Astrocyte (in vitro differentiated cells and primary cell): ENCODE measurements at regions not wholly inside any gene's neighbourhood (a gene's known extent, or its start where the extent isn't known, plus 50 kb on each side); places are given as distances from the start of the nearest gene placed in this dataset.

Experiments used
- DNase-seq: peaks from one replicate; pipeline ENCODE4 v3.0.0-alpha.2; 2010; ENCODE audit warnings: low read depth
- FAIRE-seq: peaks from 2 replicates; lab custom pipeline; 2011; peaks lifted over from hg19 to GRCh38; lab: Jason Lieb, UNC
- H2AFZ ChIP-seq: 2 replicates; pipeline ENCODE4 v1.6.0; 2012; ENCODE audit warnings: low read depth, low read length, inconsistent platforms
- H3K27ac ChIP-seq: 2 replicates; pipeline ENCODE4 v1.5.1; 2011; ENCODE audit warnings: low read depth, low read length, inconsistent platforms
- H3K27me3 ChIP-seq: 2 replicates; pipeline ENCODE4 v1.6.0; 2011; ENCODE audit warnings: low read length, inconsistent platforms; ENCODE audit not compliant: insufficient read depth
- H3K36me3 ChIP-seq: 2 replicates; pipeline ENCODE4 v1.5.1; 2011; ENCODE audit warnings: low read length, inconsistent platforms; ENCODE audit not compliant: insufficient read depth
- H3K4me1 ChIP-seq: 2 replicates; pipeline ENCODE4 v1.5.1; 2011; ENCODE audit warnings: low read length, inconsistent platforms; ENCODE audit not compliant: insufficient read depth
- H3K4me2 ChIP-seq: 2 replicates; pipeline ENCODE4 v1.6.0; 2012; ENCODE audit warnings: low read length, inconsistent platforms
- H3K4me3 ChIP-seq: 2 replicates; pipeline ENCODE4 v1.5.1; 2011; ENCODE audit warnings: low read depth, mild to moderate bottlenecking, low read length, inconsistent platforms; ENCODE audit not compliant: insufficient read depth
- H3K79me2 ChIP-seq: 2 replicates; pipeline ENCODE4 v1.6.0; 2012; ENCODE audit warnings: mild to moderate bottlenecking, low read length, inconsistent platforms; ENCODE audit not compliant: insufficient read depth
- H3K9ac ChIP-seq: 2 replicates; pipeline ENCODE4 v1.6.0; 2012; ENCODE audit warnings: mild to moderate bottlenecking, low read length, inconsistent platforms
- H3K9me3 ChIP-seq: 2 replicates; pipeline ENCODE4 v1.5.1; 2012; ENCODE audit warnings: low read depth, mild to moderate bottlenecking, low read length, inconsistent platforms; ENCODE audit not compliant: insufficient read depth
- H4K20me1 ChIP-seq: 2 replicates; pipeline ENCODE4 v1.6.0; 2012; ENCODE audit warnings: low read length, inconsistent platforms; ENCODE audit not compliant: insufficient read depth
- H3K27ac Mint-ChIP-seq: one replicate; pipeline ENCODE4 v1.8.0; 2021; ENCODE audit warnings: mild to moderate bottlenecking, mixed read lengths; ENCODE audit not compliant: unreplicated experiment
- H3K27me3 Mint-ChIP-seq: one replicate; pipeline ENCODE4 v1.8.0; 2021; ENCODE audit warnings: low read depth, mixed read lengths; ENCODE audit not compliant: unreplicated experiment
- H3K36me3 Mint-ChIP-seq: one replicate; pipeline ENCODE4 v1.8.0; 2021; ENCODE audit warnings: low read depth, mixed read lengths; ENCODE audit not compliant: unreplicated experiment
- H3K4me1 Mint-ChIP-seq: one replicate; pipeline ENCODE4 v1.8.0; 2021; ENCODE audit warnings: low read depth, mixed read lengths; ENCODE audit not compliant: unreplicated experiment
- H3K4me3 Mint-ChIP-seq: one replicate; pipeline ENCODE4 v1.8.0; 2021; ENCODE audit warnings: mild to moderate bottlenecking, moderate library complexity, mixed read lengths; ENCODE audit not compliant: unreplicated experiment
- H3K9me3 Mint-ChIP-seq: one replicate; pipeline ENCODE4 v1.8.0; 2021; ENCODE audit warnings: mild to moderate bottlenecking, mixed read lengths; ENCODE audit not compliant: unreplicated experiment
- EZH2 ChIP-seq: IDR thresholded peaks from 2 replicates; pipeline ENCODE4 v1.6.1; 2012; ENCODE audit warnings: mild to moderate bottlenecking, low read length, inconsistent platforms; ENCODE audit not compliant: insufficient read depth
- TF ChIP-seq, protein P1 (sequence below): IDR thresholded peaks from 2 replicates; pipeline ENCODE4 v1.5.1; 2011; ENCODE audit warnings: low read depth, mild to moderate bottlenecking, inconsistent platforms, low read length, moderate library complexity; ENCODE audit not compliant: insufficient read depth

DNA sequence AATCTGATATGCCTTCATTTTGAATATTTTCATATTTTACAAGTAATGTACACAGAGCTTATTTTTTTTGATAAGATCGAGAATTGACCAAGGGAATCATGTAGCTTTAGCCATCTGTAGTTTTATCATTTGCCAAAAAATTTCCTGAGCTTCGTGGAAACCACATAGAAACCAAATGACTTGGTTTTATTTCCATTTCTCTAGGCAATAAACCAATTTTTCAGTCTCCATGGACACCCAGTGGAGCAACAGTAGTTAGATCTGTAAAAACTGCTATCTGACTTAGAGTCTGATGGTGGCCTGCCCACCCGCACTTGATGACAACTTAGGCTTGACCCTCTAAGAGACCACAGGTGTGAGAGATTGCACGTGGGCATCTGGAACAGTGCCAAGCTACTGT is 127.8 kb upstream of the CDK6 start:
- Histone ChIP-seq H3K9ac (no peak overlapping the region), H4K20me1 (no peaks in the 10 kb centered on the region), H3K27ac (no peak overlapping the region), H3K27me3 (no peaks in the 10 kb centered on the region), H2AFZ (no peak overlapping the region), H3K9me3 (no peaks in the 10 kb centered on the region), H3K79me2 (no peaks in the 10 kb centered on the region), H3K4me2 (no peak overlapping the region), H3K4me3 (no peak overlapping the region), H3K4me1 (no peaks in the 10 kb centered on the region), H3K36me3 (no peaks in the 10 kb centered on the region)
- H3K9me3 Mint-ChIP-seq, result peaks cover 10% of the 10 kb centered on the region
- FAIRE-seq, result no peak
- no peaks in the 10 kb centered on the region for H3K36me3 Mint-ChIP-seq
- no peaks in the 10 kb centered on the region for H3K4me1 Mint-ChIP-seq
- H3K4me3 Mint-ChIP-seq, result no peak overlapping the region
- DNase-seq, result no peak
- H3K27me3 Mint-ChIP-seq, result peaks cover 4% of the 10 kb centered on the region
- no peak for TF ChIP-seq EZH2
- TF ChIP-seq, protein P1, sequence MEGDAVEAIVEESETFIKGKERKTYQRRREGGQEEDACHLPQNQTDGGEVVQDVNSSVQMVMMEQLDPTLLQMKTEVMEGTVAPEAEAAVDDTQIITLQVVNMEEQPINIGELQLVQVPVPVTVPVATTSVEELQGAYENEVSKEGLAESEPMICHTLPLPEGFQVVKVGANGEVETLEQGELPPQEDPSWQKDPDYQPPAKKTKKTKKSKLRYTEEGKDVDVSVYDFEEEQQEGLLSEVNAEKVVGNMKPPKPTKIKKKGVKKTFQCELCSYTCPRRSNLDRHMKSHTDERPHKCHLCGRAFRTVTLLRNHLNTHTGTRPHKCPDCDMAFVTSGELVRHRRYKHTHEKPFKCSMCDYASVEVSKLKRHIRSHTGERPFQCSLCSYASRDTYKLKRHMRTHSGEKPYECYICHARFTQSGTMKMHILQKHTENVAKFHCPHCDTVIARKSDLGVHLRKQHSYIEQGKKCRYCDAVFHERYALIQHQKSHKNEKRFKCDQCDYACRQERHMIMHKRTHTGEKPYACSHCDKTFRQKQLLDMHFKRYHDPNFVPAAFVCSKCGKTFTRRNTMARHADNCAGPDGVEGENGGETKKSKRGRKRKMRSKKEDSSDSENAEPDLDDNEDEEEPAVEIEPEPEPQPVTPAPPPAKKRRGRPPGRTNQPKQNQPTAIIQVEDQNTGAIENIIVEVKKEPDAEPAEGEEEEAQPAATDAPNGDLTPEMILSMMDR, result no peak
- no peak overlapping the region for H3K27ac Mint-ChIP-seq

DNA sequence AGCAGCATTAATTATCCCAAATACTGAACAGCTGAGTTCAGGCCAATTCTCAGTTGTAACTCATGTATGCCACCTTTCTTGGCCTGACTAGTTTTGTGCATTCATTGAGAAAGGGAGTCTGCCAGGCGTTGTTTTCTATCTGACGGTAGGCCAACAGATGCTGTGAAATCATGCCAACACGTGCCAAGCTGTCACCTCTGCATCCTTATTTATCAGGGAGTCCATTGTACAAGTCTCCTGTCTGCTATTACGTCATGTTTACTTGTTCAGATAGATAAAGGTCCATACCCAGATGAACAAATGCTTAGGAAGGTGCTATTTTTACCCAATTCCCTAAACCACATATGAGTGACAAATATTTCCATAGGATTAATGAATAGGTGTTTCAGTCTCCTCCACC is 127.2 kb upstream of the CDK6 start:
- peaks cover 4% of the 10 kb centered on the region for H3K27me3 Mint-ChIP-seq
- no peaks in the 10 kb centered on the region for H3K9me3 ChIP-seq
- H3K79me2 ChIP-seq, result no peaks in the 10 kb centered on the region
- H4K20me1 ChIP-seq, result no peaks in the 10 kb centered on the region
- H3K36me3 ChIP-seq, result no peaks in the 10 kb centered on the region
- no peak overlapping the region for H3K9ac ChIP-seq
- no peak overlapping the region for H3K27ac ChIP-seq
- TF ChIP-seq, protein P1, result no peak
- no peak for TF ChIP-seq EZH2
- no peak overlapping the region for H3K4me2 ChIP-seq
- H3K4me1 Mint-ChIP-seq, result no peaks in the 10 kb centered on the region
- no peaks in the 10 kb centered on the region for H3K4me1 ChIP-seq
- H3K4me3 Mint-ChIP-seq, result no peak overlapping the region
- H3K27ac Mint-ChIP-seq, result no peak overlapping the region
- H3K9me3 Mint-ChIP-seq, result peaks cover 10% of the 10 kb centered on the region
- DNase-seq (no peak), FAIRE-seq (no peak)
- H2AFZ ChIP-seq, result no peak overlapping the region
- no peak overlapping the region for H3K4me3 ChIP-seq
- no peaks in the 10 kb centered on the region for H3K36me3 Mint-ChIP-seq
- H3K27me3 ChIP-seq, result no peaks in the 10 kb centered on the region

DNA sequence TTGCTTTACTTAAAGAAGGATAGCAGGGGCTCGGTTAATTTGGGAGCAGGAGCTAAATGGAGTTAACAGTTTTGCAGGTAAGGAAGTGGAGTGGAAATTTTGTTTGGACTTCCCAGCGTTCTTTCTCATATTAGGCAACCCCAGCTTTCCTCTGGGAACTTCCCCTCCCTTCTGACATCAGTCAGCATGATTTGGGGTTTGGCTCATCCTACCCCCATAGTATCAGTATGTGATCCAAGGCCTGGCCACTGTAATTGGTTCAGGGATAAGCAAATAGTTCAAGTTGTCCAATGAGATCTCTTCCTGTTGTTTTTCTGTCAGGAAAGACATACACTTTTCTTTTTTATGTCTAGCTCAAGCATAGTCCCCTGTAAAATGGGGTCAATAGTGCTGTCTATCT is 125.6 kb upstream of the CDK6 start:
- no peaks in the 10 kb centered on the region for H3K4me1 ChIP-seq
- no peaks in the 10 kb centered on the region for H4K20me1 ChIP-seq
- peaks cover 5% of the 10 kb centered on the region for H3K27me3 Mint-ChIP-seq
- H3K79me2 ChIP-seq, result no peaks in the 10 kb centered on the region
- TF ChIP-seq EZH2, result no peak
- TF ChIP-seq, protein P1, result no peak
- H3K36me3 ChIP-seq, result no peaks in the 10 kb centered on the region
- no peak overlapping the region for H2AFZ ChIP-seq
- no peak overlapping the region for H3K27ac Mint-ChIP-seq
- H3K4me3 Mint-ChIP-seq, result no peak overlapping the region
- no peaks in the 10 kb centered on the region for H3K27me3 ChIP-seq
- no peak overlapping the region for H3K4me3 ChIP-seq
- no peak overlapping the region for H3K4me2 ChIP-seq
- no peak overlapping the region for H3K27ac ChIP-seq
- H3K9me3 Mint-ChIP-seq, result peaks cover 17% of the 10 kb centered on the region
- no peaks in the 10 kb centered on the region for H3K4me1 Mint-ChIP-seq
- DNase-seq (no peak), FAIRE-seq (no peak)
- no peaks in the 10 kb centered on the region for H3K9me3 ChIP-seq
- H3K9ac ChIP-seq, result no peak overlapping the region
- H3K36me3 Mint-ChIP-seq, result peaks cover 2% of the 10 kb centered on the region
